GM19193 (cell line): ENCODE measurements at regions not wholly inside any gene's neighbourhood (a gene's known extent, or its start where the extent isn't known, plus 50 kb on each side); places are given as distances from the start of the nearest gene placed in this dataset.
A peak's percentile ranks its signal among the peaks of the same experiment; 100 is the strongest.

Experiments used
- POLR2A ChIP-seq: IDR thresholded peaks from 4 replicates; pipeline ENCODE4 v1.6.1; 2011; ENCODE audit not compliant: insufficient read depth, insufficient read length; ENCODE audit errors: extremely low read depth

DNA sequence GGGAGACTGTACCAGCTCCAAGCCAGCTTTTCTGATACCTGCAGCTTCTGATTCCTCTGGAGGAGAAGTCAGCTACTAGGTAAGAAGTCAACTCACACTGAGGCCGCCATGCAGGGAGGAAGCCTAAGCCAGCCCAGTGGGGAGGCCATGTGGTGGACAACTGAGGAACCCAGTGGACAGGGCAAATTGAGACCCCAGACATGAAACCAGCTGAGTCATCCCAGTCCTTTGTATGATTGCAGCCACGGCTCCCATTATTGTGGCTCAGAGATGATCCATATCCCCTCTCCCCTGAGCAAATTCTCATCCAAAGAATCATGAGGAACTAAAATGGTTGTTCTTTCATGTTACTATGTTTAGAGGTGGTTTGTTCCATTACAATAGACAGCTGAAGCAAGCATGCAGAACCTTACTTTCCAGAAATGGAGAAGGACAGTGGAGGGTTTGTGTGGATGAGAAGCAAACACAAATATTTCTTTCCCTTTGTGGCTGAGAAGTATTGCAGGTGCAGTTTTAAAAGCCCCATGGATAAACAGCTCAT, 1147.3 kb upstream of the TMEM132C start:
- no peak for TF ChIP-seq POLR2A

DNA sequence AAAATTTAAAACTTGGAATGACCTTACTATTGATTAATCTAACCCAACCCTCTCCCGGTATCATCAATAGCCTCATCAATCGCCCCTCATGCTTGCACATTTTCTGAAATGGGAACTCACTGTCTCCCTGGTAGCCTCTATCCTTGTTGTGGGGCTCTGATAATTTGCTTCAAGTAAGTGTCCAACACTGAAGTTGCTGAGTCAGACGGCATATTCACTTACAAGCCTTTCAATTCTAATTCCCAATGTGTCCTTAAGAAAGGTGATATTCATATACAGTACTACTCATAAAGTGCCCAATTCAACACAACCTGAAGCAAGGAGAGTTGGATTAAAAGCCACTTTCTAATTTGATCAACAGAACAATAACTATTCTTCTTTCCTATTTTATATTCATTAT, 1146.1 kb upstream of the TMEM132C start:
- no peak for TF ChIP-seq POLR2A

DNA sequence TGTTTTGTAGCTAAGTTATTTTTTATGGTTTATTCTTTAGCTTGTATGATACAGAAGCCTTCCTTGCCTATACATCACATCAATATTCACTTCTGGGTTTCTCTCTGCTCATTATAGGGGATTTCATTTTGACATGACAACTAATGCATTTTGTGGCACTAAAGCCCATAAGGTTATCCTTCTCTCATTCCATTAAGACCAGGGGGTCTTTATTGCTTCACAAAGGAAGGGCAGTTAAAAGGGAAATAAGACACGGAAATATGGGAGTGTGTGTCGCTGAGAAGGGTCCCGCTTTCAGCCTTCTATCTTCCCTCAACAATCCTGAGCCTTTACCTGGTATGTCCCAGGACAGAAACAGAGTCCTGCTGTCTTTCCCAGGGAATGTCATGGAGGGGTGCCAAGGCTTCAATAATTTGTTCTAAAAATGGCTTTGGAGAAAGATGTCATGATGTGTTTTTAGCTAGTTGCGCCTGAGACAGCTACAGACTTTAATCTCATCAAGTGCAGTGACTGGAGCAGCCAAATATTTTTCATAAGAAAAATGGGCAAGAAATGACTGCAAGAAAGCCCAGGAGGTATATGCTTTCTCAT, 1145.4 kb upstream of the TMEM132C start:
- TF ChIP-seq POLR2A, result no peak

DNA sequence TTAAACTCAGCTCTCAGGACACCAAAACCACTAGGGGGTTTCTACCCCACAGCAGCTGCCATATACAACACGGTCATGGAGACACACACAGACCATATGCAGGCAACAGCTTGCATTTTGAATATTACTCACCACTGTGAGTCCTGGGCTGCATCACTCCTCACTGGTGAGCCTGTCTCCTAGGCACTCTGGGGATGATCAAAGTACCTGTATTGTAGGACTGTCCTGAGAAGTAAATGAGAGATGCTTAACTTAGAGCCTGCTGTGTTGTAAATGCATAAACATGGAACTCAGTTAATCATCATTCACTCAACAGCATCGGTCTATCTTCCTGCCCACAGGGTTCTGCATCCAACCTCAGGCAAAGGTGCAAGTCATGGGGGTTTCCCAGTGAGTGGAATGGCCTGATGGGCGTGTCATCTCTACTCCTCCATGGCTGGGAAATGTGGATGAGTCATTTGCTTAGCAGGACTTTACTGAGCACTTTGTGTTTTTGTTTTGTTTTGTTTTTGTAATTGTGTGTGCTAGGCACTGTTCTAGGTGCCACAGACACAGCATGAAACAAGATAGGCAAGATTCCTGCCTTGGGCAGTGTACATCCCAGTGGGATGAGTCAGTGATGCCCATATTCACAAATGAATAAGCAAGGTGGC, 1141.2 kb upstream of the TMEM132C start:
- TF ChIP-seq POLR2A, result peak; percentile 29

DNA sequence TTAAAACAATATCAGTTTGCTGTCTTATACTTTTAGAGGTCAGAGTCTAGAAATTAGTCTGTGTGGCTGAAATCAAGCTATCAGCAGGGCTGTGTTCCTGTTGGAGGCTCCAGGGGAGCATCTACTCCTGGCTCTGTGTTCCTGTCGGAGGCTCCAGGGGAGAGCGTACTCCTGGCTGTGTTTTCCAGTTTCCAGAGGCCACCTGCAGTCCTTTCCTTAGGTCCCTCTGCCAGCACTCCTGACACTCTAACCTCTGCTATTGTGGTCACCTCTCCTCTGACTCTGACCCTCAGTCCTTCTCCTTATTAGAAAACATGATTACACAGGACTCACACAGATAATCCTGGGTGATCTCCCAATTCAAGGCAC, 1140.7 kb upstream of the TMEM132C start:
- no peak for TF ChIP-seq POLR2A

DNA sequence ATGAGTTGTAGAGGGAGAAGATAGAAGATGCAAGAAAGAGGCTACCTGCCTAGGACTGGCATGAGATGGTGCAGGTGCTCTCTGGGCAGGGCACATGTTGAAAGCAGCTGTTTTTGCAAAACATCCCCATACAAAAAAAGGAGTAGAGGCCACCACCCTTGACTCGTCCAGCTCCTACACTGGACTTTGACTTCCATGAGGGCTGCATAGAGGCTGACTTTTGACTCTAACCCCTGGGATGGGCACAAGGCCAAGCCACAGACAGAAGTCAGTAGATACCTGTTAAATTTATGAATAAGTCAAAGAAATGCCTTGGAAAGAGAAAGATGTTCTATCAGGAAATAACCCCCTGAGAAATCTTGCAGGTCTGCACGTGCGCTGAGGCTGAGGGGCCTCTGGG, 1139.1 kb upstream of the TMEM132C start:
- TF ChIP-seq POLR2A, result no peak

DNA sequence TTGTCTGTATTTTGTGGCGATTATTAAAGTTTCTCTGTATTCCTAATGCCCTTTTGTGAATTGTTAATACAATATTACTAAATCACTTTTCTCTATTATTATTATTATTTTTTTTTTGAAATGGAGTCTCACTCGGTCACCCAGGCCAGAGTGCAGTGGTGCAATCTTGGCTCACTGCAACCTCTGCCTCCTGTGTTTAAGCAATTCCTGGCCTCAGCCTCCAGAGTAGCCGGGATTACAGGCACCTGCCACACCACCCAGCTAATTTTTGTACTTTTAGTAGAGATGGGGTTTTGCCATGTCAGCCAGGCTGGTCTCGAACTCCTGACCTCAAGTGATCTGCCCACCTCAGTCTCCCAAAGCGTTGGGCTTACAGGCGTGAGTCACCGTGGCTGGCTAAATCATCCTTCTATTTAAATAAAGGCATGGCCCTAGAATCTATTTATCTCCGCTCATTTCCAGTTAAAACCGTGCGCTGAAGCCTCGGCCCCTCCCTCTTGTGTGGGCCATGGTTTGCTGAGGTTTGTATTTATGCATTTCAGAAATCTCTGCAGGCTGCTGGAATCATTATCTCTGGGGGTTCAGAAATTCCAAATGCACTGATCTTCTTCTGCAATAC, 1136.4 kb upstream of the TMEM132C start:
- TF ChIP-seq POLR2A, result no peak

DNA sequence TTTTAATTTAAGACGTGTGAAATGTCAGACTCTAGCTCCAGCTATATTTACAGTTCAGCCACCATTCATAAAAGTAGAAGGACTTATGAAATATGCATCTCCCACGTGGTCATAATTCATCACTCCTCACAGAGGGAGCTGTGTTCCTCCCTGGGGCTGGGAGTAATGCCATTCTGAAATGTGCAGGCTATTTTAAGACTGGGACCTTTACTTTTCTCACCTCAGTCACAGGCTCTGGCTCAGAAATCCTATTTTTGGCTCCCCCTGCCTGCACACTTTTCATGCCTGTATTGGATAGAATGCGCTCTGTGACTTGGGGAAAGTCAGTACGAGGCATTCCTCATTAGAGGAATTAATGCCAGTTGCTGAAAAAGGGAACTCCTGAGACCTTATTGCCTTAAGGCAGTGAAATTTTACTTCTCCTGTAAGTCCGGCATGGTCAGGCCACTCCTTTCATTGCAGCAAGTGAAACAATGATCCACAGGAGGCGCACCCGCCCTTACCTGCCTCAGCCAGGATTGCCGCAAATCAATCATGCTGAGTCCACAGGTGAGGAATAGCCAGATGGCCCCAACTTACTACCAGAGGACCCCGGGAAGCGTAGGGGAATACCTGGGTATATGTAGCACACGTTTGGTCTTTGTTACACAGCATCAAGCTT, 1133.2 kb upstream of the TMEM132C start:
- TF ChIP-seq POLR2A, result no peak

DNA sequence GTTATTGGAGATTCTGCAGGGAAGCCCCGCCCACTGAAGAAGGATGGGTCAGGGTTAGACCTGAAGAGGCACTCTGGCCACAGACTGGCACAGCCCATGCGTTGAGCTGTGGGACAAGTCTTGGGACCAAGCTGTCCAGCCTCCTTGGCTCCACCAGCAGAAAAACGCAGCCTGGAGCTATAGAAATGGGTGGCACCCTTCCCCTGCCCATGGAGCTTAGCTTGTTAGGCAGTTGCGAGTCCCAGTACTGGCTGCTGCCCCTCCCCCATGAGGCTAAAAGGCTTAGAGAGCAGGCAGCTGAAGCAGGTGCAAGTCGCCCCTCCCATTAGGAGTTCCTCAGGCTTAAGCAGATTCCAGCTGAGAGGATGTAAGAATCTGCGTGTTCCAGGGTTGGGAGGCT, 1124.0 kb upstream of the TMEM132C start:
- TF ChIP-seq POLR2A, result no peak

DNA sequence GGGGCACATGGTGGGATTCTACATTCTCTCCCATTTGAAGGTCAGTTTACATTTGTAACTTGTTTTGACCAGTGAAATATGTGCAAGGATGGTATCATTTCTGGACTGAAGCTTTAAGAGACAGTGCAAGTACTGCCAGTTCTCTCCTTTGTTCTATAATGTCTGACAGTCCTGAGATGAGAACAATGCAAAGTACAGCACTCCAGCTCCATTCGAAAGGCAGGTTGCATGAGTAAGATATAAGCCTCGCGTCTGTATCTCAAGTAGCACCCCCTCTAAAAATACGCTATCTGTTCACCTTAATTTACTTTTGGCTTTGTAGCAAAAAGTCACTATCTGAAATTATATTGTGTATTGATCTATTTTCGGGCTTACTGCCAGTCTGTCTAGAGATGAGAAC, 1122.2 kb upstream of the TMEM132C start:
- no peak for TF ChIP-seq POLR2A

DNA sequence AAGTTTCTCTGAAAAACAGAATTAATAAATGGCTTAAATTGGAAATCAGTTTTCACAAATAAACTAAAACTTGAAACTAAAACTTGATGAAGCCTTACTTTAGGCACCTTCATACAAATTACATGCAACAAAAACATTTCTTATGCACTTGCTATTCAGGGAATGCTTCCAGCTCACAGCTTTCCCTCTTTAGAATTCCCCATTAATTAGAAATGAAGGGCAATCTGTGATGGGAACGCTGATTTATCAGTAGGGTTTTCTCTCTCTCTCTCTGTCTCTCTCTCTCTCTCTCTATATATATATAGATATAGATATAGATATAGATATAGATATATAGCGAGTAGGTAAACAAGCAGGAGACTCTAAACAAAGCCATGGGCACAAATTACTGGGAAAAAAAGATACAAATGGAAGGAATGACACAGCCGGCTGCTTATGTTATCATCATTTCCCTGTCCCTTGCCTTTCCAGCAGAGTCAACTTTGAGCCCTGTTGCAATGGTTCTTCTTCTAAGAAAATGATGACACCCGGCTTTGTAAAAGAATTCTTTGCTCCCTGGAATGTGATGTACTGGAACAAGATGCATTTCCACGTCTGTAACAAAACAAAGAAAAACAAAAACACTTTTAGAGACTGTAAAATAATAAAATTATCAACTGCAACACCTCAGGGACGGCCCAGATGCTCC, 1121.6 kb upstream of the TMEM132C start:
- TF ChIP-seq POLR2A, result no peak

DNA sequence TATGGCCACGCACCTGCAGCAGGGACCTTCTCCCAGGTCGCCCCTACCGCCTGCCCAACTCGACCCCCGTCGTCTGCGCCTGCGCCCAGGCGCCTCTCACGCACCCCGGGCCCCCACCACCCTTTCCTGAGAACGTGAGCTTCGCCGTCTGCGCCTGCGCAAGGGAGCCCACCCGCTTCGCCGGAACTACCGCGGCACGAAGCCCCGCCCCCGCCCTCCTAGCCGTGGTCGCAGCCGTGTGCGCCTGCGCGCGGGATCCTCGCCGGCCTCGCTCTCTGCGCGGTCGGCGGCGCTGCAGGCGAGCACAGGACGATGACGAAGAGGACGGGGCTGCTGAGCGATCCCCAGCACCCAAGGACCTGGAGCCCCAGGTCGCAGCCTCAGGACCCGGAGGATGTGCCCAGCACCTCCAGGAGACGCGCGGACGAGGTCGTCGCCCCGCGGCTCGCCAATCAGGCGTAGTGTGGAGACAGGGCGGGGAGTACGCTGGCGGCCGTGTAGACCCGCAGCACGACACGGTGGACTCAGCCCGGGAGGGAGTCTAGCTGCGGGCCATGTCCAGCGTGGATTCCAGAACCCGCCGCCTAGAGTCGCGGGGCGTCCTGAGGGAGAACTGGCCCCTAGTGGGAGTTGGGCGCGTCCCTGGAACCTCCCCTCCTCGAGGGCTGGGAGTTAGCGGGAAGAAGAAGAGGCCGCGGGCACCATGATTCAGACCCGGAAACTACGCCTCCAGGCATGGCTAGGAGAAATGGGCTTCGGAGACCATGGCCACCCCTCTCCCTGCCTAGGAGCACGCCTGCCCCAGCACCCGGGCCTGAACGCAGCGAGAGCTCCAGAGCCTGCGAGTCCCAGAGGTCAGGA, 1120.8 kb upstream of the TMEM132C start:
- TF ChIP-seq POLR2A, result no peak

DNA sequence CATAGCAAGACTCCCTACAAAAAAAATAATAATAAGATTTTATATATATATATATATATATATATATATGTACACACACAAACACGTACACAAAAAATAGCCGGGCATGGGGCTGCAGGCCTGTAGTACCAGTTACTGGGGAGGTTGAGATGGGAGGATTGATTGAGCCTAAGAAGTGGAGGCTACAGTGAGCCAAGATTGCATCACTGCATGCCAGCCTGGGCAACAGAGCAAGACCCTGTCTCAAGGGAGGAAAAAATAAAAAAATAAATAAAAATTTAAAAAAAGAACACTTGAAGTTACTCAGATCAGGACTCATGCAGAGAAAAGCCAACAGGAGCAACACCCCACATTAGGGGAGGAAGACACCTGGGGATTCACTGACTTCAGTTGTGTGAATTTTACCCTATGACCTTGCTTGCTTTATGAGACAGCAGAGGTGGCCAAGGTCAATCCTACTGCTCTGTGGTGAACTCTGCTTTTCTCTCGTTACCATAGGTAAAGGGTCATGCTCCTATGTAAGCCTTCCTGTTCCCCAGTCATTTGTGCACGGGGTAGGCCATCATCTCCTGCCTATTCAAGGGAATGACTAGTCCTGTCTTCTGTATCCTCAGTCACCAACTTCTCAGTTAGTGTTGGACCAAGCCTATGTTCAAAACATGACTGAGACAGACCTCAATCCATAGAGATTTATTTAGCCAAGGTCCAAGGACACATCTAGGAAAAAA, 1119.8 kb upstream of the TMEM132C start:
- TF ChIP-seq POLR2A, result no peak
